NB4 (cell line): ENCODE measurements at regions not wholly inside any gene's neighbourhood (a gene's known extent, or its start where the extent isn't known, plus 50 kb on each side); places are given as distances from the start of the nearest gene placed in this dataset.

ENCODE experiments used
- MAX ChIP-seq: IDR thresholded peaks from 2 replicates; pipeline ENCODE4 v1.6.1; 2011; ENCODE audit warnings: low read depth, low read length
- MYC ChIP-seq: IDR thresholded peaks from 2 replicates; pipeline ENCODE4 v1.6.1; 2011; ENCODE audit warnings: low read depth, low read length
- POLR2A ChIP-seq: IDR thresholded peaks from 2 replicates; pipeline ENCODE4 v1.6.1; 2011; ENCODE audit warnings: mild to moderate bottlenecking; ENCODE audit not compliant: insufficient read length; ENCODE audit errors: extremely low read depth
- TF ChIP-seq, protein P1 (sequence below): IDR thresholded peaks from one replicate; pipeline ENCODE4 v1.5.1; 2012; ENCODE audit warnings: low read depth, low read length

- TF ChIP-seq, protein P1, sequence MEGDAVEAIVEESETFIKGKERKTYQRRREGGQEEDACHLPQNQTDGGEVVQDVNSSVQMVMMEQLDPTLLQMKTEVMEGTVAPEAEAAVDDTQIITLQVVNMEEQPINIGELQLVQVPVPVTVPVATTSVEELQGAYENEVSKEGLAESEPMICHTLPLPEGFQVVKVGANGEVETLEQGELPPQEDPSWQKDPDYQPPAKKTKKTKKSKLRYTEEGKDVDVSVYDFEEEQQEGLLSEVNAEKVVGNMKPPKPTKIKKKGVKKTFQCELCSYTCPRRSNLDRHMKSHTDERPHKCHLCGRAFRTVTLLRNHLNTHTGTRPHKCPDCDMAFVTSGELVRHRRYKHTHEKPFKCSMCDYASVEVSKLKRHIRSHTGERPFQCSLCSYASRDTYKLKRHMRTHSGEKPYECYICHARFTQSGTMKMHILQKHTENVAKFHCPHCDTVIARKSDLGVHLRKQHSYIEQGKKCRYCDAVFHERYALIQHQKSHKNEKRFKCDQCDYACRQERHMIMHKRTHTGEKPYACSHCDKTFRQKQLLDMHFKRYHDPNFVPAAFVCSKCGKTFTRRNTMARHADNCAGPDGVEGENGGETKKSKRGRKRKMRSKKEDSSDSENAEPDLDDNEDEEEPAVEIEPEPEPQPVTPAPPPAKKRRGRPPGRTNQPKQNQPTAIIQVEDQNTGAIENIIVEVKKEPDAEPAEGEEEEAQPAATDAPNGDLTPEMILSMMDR = no peak
- TF ChIP-seq POLR2A (no peak), MAX (no peak), MYC (no peak)
Measured at GRCh38 chr14:101097109-101097793, 193.7 kb upstream of the RTL1 start.
